PC-9 (cell line): ENCODE measurements at regions not wholly inside any gene's neighbourhood (a gene's known extent, or its start where the extent isn't known, plus 50 kb on each side); places are given as distances from the start of the nearest gene placed in this dataset.

ENCODE experiments used
- BruUV-seq: library from RNA; stranded (reverse); fragments of 400-500 nt; replicated peaks from 2 replicates; lab custom pipeline; 2021; lab: Mats Ljungman, UMichigan
- CTCF ChIA-PET: fragments of 300-600 bp; sonication (Branson Sonifier 250); formaldehyde crosslinking; loops from one replicate; lab custom pipeline; 2022; ENCODE audit warnings: antibody characterized with exemption; lab: Charles Lee
- POLR2A ChIA-PET: fragments of 300-600 bp; sonication (Branson Sonifier 250); formaldehyde crosslinking; loops from one replicate; lab custom pipeline; 2022; ENCODE audit warnings: antibody characterized with exemption; ENCODE audit not compliant: unreplicated experiment; lab: Charles Lee
- DNase-seq, 2 experiments: peaks; one replicate each; pipeline versions ENCODE4 v3.0.0 to v3.0.0-alpha.2; 2015 to 2022; ENCODE audit warnings: mixed read lengths in 1 of 2
- H2AFZ ChIP-seq: fragments of 200-600 bp; sonication (generic); 2 replicates; pipeline ENCODE4 v1.8.1; 2017; ENCODE audit warnings: antibody characterized with exemption
- H3F3A ChIP-seq: fragments of 200-600 bp; sonication (generic); 2 replicates; pipeline ENCODE4 v1.8.1; 2017; ENCODE audit warnings: antibody characterized with exemption, mild to moderate bottlenecking, low read depth; ENCODE audit not compliant: insufficient read depth
- H3K27ac ChIP-seq: fragments of 200-600 bp; sonication (generic); 2 replicates; pipeline ENCODE4 v1.6.1; 2016; ENCODE audit warnings: mixed run types
- H3K27me3 ChIP-seq: fragments of 200-600 bp; sonication (generic); 2 replicates; pipeline ENCODE4 v1.6.1; 2016; ENCODE audit warnings: low read depth, mixed run types; ENCODE audit not compliant: insufficient read depth
- H3K36me3 ChIP-seq: fragments of 200-600 bp; sonication (generic); 2 replicates; pipeline ENCODE4 v1.6.1; 2016; ENCODE audit warnings: low read depth, mixed run types
- H3K4me1 ChIP-seq: fragments of 200-600 bp; sonication (generic); replicated peaks from 2 replicates; pipeline ENCODE4 v1.6.1; 2016; ENCODE audit warnings: mixed run types; ENCODE audit not compliant: insufficient read depth
- H3K4me2 ChIP-seq: fragments of 200-600 bp; sonication (generic); 2 replicates; pipeline ENCODE4 v1.6.1; 2017; ENCODE audit warnings: mixed run types
- H3K4me3 ChIP-seq: fragments of 200-600 bp; sonication (generic); 2 replicates; pipeline ENCODE4 v1.6.1; 2016; ENCODE audit warnings: mixed run types
- H3K79me2 ChIP-seq: fragments of 200-600 bp; sonication (generic); 2 replicates; pipeline ENCODE4 v1.6.1; 2017; ENCODE audit warnings: low read depth, mixed run types
- H3K9me2 ChIP-seq: fragments of 200-600 bp; sonication (generic); 2 replicates; pipeline ENCODE4 v1.8.1; 2017; ENCODE audit warnings: mild to moderate bottlenecking; ENCODE audit not compliant: insufficient read depth
- H3K9me3 ChIP-seq: fragments of 200-600 bp; sonication (generic); 2 replicates; pipeline ENCODE4 v1.8.1; 2016; ENCODE audit warnings: low read depth; ENCODE audit not compliant: insufficient read depth
- H4K20me1 ChIP-seq: fragments of 200-600 bp; sonication (generic); 2 replicates; pipeline ENCODE4 v1.8.1; 2017; ENCODE audit not compliant: insufficient read depth
- CTCF ChIP-seq: fragments of 200-600 bp; sonication (generic); conservative IDR thresholded peaks from 2 replicates; pipeline ENCODE4 v1.6.1; 2017; ENCODE audit warnings: mixed run types, antibody characterized with exemption, mild to moderate bottlenecking, moderate library complexity
- EZH2 ChIP-seq: fragments of 200-600 bp; sonication (generic); IDR thresholded peaks from 2 replicates; pipeline ENCODE4 v1.8.0; 2017; ENCODE audit warnings: antibody characterized with exemption, low read depth
- intact Hi-C: fragments of 100-400 bp; cut with micrococcal nuclease; formaldehyde crosslinking; loops from one replicate; pipeline ENCODE4 v1.10.0; 2022; ENCODE audit not compliant: unreplicated experiment

GRCh38 chr22:27568265-27568664, 233.3 kb downstream of the MN1 start:
- intact Hi-C loops = no loop called here
- H3K27ac ChIP-seq = no peak overlapping the region
- no peaks in the 10 kb centered on the region for H3K4me1 ChIP-seq
- H3F3A ChIP-seq = no peaks in the 10 kb centered on the region
- H3K79me2 ChIP-seq = no peaks in the 10 kb centered on the region
- H3K4me3 ChIP-seq = no peak overlapping the region
- H3K36me3 ChIP-seq = no peaks in the 10 kb centered on the region
- no peaks in the 10 kb centered on the region for H3K9me2 ChIP-seq
- no peak overlapping the region for H3K4me2 ChIP-seq
- H4K20me1 ChIP-seq = no peaks in the 10 kb centered on the region
- no peak for TF ChIP-seq EZH2
- ChIA-PET CTCF (no interaction called here), POLR2A (no interaction called here)
- H2AFZ ChIP-seq = no peak overlapping the region
- no peaks in the 10 kb centered on the region for H3K9me3 ChIP-seq
- peaks cover 3% of the 10 kb centered on the region; the same call in 1 of the 2 replicates for H3K27me3 ChIP-seq
- no peak for DNase-seq
- no TSS peak for BruUV-seq

- CTCF ChIA-PET = no interaction called here
- Histone ChIP-seq H3K27me3 (peaks cover 15% of the 10 kb centered on the region; the same call in 1 of the 2 replicates), H3K27ac (no peak overlapping the region), H2AFZ (no peak overlapping the region), H3K9me3 (no peaks in the 10 kb centered on the region), H3K79me2 (no peaks in the 10 kb centered on the region), H3K9me2 (no peaks in the 10 kb centered on the region), H3K4me2 (no peak overlapping the region), H4K20me1 (no peaks in the 10 kb centered on the region), H3K36me3 (no peaks in the 10 kb centered on the region), H3F3A (no peaks in the 10 kb centered on the region), H3K4me1 (no peaks in the 10 kb centered on the region), H3K4me3 (no peak overlapping the region)
- TF ChIP-seq EZH2 = no peak
- no peak for TF ChIP-seq CTCF
- no TSS peak for BruUV-seq
- POLR2A ChIA-PET = no interaction called here
- DNase-seq = no peak
- intact Hi-C loops = no loop called here
Observed at GRCh38 chr22:27571463-27572277, 229.9 kb downstream of the MN1 start.

GRCh38 chr22:27572278-27572666, 229.3 kb downstream of the MN1 start:
- TF ChIP-seq EZH2 (no peak), CTCF (no peak)
- Histone ChIP-seq H3K4me3 (no peak overlapping the region), H3K4me1 (no peaks in the 10 kb centered on the region), H3K36me3 (no peaks in the 10 kb centered on the region), H3F3A (no peaks in the 10 kb centered on the region), H2AFZ (no peak overlapping the region), H3K9me2 (no peaks in the 10 kb centered on the region), H3K4me2 (no peak overlapping the region), H3K79me2 (no peaks in the 10 kb centered on the region), H3K27ac (no peak overlapping the region), H3K27me3 (peaks cover 15% of the 10 kb centered on the region; the same call in 1 of the 2 replicates), H4K20me1 (no peaks in the 10 kb centered on the region), H3K9me3 (no peaks in the 10 kb centered on the region)
- intact Hi-C loops = no loop called here
- no TSS peak for BruUV-seq
- CTCF ChIA-PET = no interaction called here
- POLR2A ChIA-PET = no interaction called here
- no peak for DNase-seq
